Lung (tissue), 11 donors: ENCODE measurements at regions not wholly inside any gene's neighbourhood (a gene's known extent, or its start where the extent isn't known, plus 50 kb on each side); places are given as distances from the start of the nearest gene placed in this dataset.

Experiments used
- ATAC-seq: fragments of 200-7000 bp; cut with Tn5 transposase; one replicate; pipeline ENCODE4 v1.9.1; 2020; ENCODE audit warnings: moderate number of reproducible peaks; ENCODE audit not compliant: insufficient read depth, low FRiP score
- DNase-seq, 3 donors: peaks; one replicate each; pipeline ENCODE4 v3.0.0-alpha.2; 2013 to 2017
- H3K27ac ChIP-seq, 2 donors: one replicate each; pipeline ENCODE4 v1.5.1; 2013; ENCODE audit warnings: mild to moderate bottlenecking in 2 of 2, moderate library complexity in 2 of 2, control low read depth in 1 of 2, inconsistent platforms in 1 of 2, low read depth in 1 of 2, low read length in 1 of 2
- H3K27me3 ChIP-seq, 3 donors: one replicate each; pipeline ENCODE4 v1.5.1; 2013; ENCODE audit warnings: low read length in 2 of 3; ENCODE audit not compliant: control insufficient read depth in 3 of 3, insufficient read depth in 3 of 3
- H3K36me3 ChIP-seq, 4 donors: one replicate each; pipeline ENCODE4 v1.5.1; 2013; ENCODE audit warnings: low read length in 4 of 4, mild to moderate bottlenecking in 1 of 4, moderate library complexity in 1 of 4; ENCODE audit not compliant: control insufficient read depth in 4 of 4, insufficient read depth in 4 of 4
- H3K4me1 ChIP-seq, 5 donors: one replicate each; pipeline ENCODE4 v1.5.1; 2013; ENCODE audit warnings: low read length in 5 of 5, mild to moderate bottlenecking in 2 of 5, moderate library complexity in 1 of 5; ENCODE audit not compliant: control insufficient read depth in 5 of 5, insufficient read depth in 5 of 5
- H3K4me3 ChIP-seq: one replicate; pipeline ENCODE4 v1.5.1; 2013; ENCODE audit warnings: mild to moderate bottlenecking, control low read depth, moderate library complexity
- H3K9ac ChIP-seq, 2 donors: one replicate each; pipeline ENCODE4 v1.5.1; 2013; ENCODE audit warnings: low read length in 2 of 2, control low read depth in 1 of 2; ENCODE audit not compliant: insufficient read depth in 1 of 2
- H3K9me3 ChIP-seq, 4 donors: one replicate each; pipeline ENCODE4 v1.5.1; 2013; ENCODE audit warnings: low read length in 3 of 4, mild to moderate bottlenecking in 1 of 4, moderate library complexity in 1 of 4; ENCODE audit not compliant: control insufficient read depth in 4 of 4, insufficient read depth in 3 of 4
- CTCF ChIP-seq: IDR thresholded peaks from 2 replicates; pipeline ENCODE4 v1.5.1; 2012; ENCODE audit warnings: mild to moderate bottlenecking; ENCODE audit errors: control extremely low read depth, extremely low read depth
- WGBS, 2 donors: extraction: QIAGEN DNeasy Blood & Tissue Kit; methylation state at CpG; one replicate each; pipeline ENCODE4 v1.1.7; 2013; 5-methylcytosine and 5-hydroxymethylcytosine counted together
- donor health status: control.
- donor health status: control.
- donor health status: Bipolar disorder and iron deficiency.
- donor health status: healthy.
- donor health status: DM: yes; HTN: yes; CAD: no.

DNA sequence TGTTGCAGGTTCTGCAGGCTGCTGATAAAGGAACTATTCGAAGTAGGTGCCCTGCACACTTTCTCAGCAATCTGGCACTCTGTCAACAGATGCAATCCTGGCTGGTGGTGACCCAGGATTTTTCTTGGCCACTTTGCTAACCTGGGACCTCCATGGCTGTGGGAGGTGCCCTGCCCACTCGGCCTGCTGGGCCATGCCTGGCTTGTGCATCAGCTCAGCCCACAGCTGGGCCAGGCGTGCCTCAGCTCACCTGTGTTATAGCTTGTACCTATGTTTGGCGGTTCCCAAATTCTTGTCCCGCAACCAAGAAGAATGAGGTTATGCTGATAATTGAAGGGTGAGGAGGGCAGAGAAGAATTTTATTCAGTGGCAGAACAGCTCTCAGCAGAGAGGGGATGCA is 141.7 kb downstream of the NPY start:
- 85 to 95% methylated on average over 5 of the region's 5 CpGs for WGBS, 2 donors

DNA sequence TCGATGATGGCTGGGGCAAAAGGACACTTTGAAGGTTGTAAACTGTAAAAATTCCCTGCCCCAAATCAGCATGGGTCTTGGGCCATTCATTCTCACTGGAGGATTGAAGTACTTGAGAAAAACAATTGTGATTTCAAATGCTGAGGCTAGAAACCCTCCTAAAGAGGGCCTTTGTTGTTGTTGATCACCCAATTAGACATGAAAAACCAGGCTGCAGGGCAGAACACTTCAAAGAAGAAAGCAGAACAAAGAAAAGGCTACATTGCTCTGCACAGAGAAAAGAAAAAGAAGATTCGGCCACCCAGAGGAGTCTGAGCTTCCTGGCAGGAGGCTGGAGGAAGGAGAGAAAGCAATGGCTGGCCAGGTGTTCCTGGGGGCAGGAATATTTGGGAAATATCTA is 143.1 kb downstream of the NPY start:
- H3K36me3 ChIP-seq: no peaks in the 10 kb centered on the region
- DNase-seq (no peak), ATAC-seq (no peak)
- no peak overlapping the region for H3K4me3 ChIP-seq
- H3K9me3 ChIP-seq: peaks cover 0 to 4% (median 0%) of the 10 kb centered on the region in 4 donors
- H3K9ac ChIP-seq: no peak overlapping the region
- H3K27ac ChIP-seq: no peak overlapping the region
- 47 to 59% methylated on average over 2 of the region's 2 CpGs for WGBS, 2 donors
- H3K4me1 ChIP-seq: no peaks in the 10 kb centered on the region
- TF ChIP-seq CTCF: no peak
- no peaks in the 10 kb centered on the region for H3K27me3 ChIP-seq

More for the DNA sequence above, 141.7 kb downstream of the NPY start:
- no peaks in the 10 kb centered on the region for H3K4me1 ChIP-seq
- H3K27ac ChIP-seq: no peak overlapping the region
- no peaks in the 10 kb centered on the region for H3K27me3 ChIP-seq
- H3K9ac ChIP-seq: no peak overlapping the region
- no peak for TF ChIP-seq CTCF
- peaks cover 0 to 4% (median 0%) of the 10 kb centered on the region in 4 donors for H3K9me3 ChIP-seq
- ATAC-seq (no peak), DNase-seq (no peak)
- no peak overlapping the region for H3K4me3 ChIP-seq
- no peaks in the 10 kb centered on the region for H3K36me3 ChIP-seq

DNA sequence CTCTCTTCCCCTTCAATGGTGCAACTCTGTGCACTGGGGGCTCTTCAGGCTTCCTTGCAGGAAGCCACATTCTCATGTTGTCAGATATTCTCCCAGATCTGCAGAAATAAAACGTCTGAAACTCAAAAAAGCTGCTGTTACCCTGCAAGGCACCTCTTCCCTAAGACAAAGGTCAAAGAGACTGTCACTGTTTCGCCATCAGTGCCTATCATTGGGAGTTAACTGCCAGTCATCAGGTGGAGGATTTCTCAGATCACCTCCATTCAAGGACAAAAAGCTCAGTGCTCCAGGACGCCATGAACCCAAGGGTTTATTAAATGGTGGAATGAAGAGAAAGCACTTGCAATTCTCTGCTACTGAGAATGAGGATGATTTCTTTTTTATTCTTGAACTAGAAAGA is 144.6 kb upstream of the PALS2 start:
- Histone ChIP-seq H3K4me3 (no peak overlapping the region), H3K27me3 (no peaks in the 10 kb centered on the region), H3K9me3 (peaks cover 0 to 4% (median 0%) of the 10 kb centered on the region in 4 donors), H3K27ac (no peak overlapping the region), H3K36me3 (no peaks in the 10 kb centered on the region), H3K9ac (no peak overlapping the region), H3K4me1 (no peaks in the 10 kb centered on the region)
- no peak for ATAC-seq
- no peak for DNase-seq
- no peak for TF ChIP-seq CTCF
- 28 to 44% methylated on average over 3 of the region's 3 CpGs for WGBS, 2 donors

DNA sequence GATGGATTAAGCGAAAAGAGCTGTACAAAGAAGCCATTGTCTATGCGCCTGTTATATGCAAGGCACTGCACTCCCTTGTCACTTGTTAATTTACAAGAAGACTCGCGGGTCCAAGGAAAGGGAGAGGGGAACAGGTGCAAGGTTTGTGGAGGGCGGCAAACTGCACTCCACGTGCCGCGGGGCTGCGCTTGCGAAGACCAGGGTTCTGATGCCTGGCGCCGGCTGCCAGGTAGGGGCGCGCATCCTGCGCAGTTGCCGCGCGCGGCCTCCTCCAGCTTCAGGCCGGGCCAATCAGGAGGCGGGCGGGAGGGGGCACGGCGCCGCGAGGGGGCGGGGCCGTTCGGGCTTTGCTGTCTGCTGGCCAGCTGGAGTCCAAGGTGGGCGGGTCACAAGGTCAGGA is 140.6 kb upstream of the PALS2 start:
- H3K27ac ChIP-seq: no peak overlapping the region
- DNase-seq: no peak
- no peak for TF ChIP-seq CTCF
- no peak for ATAC-seq
- H3K4me1 ChIP-seq: no peaks in the 10 kb centered on the region
- H3K36me3 ChIP-seq: no peaks in the 10 kb centered on the region
- H3K9me3 ChIP-seq: peaks cover 0 to 6% (median 0%) of the 10 kb centered on the region in 4 donors
- H3K27me3 ChIP-seq: no peaks in the 10 kb centered on the region
- H3K4me3 ChIP-seq: no peak overlapping the region
- 92 to 98% methylated on average over 30 of the region's 30 CpGs for WGBS, 2 donors
- H3K9ac ChIP-seq: no peak overlapping the region
